ENCODE measurements at regions not wholly inside any gene's neighbourhood (a gene's known extent, or its start where the extent isn't known, plus 50 kb on each side); places are given as distances from the start of the nearest gene placed in this dataset.

- FAIRE-seq (no peak), DNase-seq (ENCODE audit: insufficient read length, low spot score) (no peak)
- TF ChIP-seq POLR2A (IDR thresholded peaks at IDR 0.05; ENCODE audit: low read depth, low read length) (no peak), SPI1 (IDR thresholded peaks at IDR 0.05; ENCODE audit: low read depth, low read length) (no peak), PAX5 (IDR thresholded peaks at IDR 0.05; ENCODE audit: insufficient read depth, low read length, severe bottlenecking) (no peak), POLR2AphosphoS5 (IDR thresholded peaks at IDR 0.05; ENCODE audit: low read depth, low read length) (no peak), TAF1 (IDR thresholded peaks at IDR 0.05; ENCODE audit: low read depth, low read length) (no peak), POU2F2 (IDR thresholded peaks at IDR 0.05; ENCODE audit: low read depth, low read length) (no peak)
Measured at GRCh38 chr13:38044067-38044466, 174.5 kb upstream of the TRPC4 start.

DNA sequence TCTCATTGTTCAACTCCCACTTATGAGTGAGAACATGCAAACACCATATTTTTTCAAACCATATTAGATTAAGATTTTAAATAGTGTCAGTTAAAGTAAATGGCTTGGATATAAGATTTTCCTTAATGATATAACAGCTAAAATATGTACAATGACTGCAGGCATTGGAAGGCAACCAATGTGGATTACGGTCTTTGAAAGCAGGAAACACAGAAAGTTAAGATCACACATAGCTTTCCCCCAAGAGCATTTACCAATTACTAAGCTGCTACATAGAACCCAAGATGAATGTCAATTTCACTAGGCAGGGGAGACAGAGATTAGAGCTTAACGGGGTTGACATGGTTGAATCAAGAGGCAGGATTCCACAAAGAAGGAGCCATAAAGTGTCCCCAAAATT is 173.2 kb upstream of the TRPC4 start:
- TF ChIP-seq PAX5 (IDR thresholded peaks at IDR 0.05; ENCODE audit: insufficient read depth, low read length, severe bottlenecking) (no peak), TAF1 (IDR thresholded peaks at IDR 0.05; ENCODE audit: low read depth, low read length) (no peak), SPI1 (IDR thresholded peaks at IDR 0.05; ENCODE audit: low read depth, low read length) (no peak), POLR2AphosphoS5 (IDR thresholded peaks at IDR 0.05; ENCODE audit: low read depth, low read length) (no peak), POLR2A (IDR thresholded peaks at IDR 0.05; ENCODE audit: low read depth, low read length) (no peak), POU2F2 (IDR thresholded peaks at IDR 0.05; ENCODE audit: low read depth, low read length) (no peak)
- DNase-seq (ENCODE audit: insufficient read length, low spot score) (no peak), FAIRE-seq (no peak)

- FAIRE-seq = no peak
- TF ChIP-seq POLR2A (IDR thresholded peaks at IDR 0.05; ENCODE audit: low read depth, low read length) (no peak), SPI1 (IDR thresholded peaks at IDR 0.05; ENCODE audit: low read depth, low read length) (no peak)
- DNase-seq (ENCODE audit: insufficient read length, low spot score) = no peak
Measured at GRCh38 chr13:38024431-38024830, 154.9 kb upstream of the TRPC4 start.

DNA sequence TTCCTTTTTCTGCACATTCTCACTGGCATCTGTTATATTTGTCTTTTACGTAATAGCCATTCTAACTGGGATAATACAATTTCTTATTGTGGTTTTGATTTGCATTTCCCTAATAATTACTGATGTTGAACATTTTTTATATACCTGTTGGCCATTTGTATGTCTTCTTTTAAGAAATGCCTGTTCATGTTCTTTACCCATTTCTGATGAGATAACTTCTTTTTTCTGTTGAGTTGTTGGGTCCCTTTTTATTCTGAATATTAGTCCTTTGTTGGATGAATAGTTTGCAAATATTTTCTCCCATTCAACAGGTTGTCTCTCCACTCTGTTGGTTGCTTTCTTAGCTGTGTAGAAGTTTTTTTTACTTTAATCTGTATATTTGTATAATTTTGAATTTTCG is 147.7 kb upstream of the TRPC4 start:
- no peak for TF ChIP-seq SPI1 (IDR thresholded peaks at IDR 0.05; ENCODE audit: low read depth, low read length)
- TF ChIP-seq POLR2A (IDR thresholded peaks at IDR 0.05; ENCODE audit: low read depth, low read length) = no peak
- no peak for TF ChIP-seq POLR2AphosphoS5 (IDR thresholded peaks at IDR 0.05; ENCODE audit: low read depth, low read length)
- no peak for TF ChIP-seq POU2F2 (IDR thresholded peaks at IDR 0.05; ENCODE audit: low read depth, low read length)
- TF ChIP-seq TAF1 (IDR thresholded peaks at IDR 0.05; ENCODE audit: low read depth, low read length) = no peak
- no peak for TF ChIP-seq PAX5 (IDR thresholded peaks at IDR 0.05; ENCODE audit: insufficient read depth, low read length, severe bottlenecking)
- no peak for FAIRE-seq
- DNase-seq (ENCODE audit: insufficient read length, low spot score) = no peak

DNA sequence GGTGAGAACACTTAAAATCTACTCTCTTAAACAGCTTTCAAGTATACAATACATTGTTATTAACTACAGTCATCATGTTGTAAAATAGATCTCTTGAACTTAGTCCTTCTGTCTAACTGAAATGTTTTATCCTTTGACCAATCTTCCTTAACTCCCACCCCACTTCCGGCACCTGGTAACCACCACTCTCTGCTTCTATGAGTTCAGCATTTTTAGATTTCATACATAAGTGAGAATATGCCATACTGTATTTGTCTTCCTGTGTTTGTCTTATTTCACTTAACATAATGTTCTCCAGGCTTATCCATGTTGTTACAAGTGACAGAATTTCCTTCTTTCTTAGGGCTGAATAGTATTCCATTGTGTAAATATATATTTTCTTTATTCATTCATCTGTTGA is 144.1 kb upstream of the TRPC4 start:
- TF ChIP-seq POU2F2 (IDR thresholded peaks at IDR 0.05; ENCODE audit: low read depth, low read length) = no peak
- no peak for TF ChIP-seq POLR2AphosphoS5 (IDR thresholded peaks at IDR 0.05; ENCODE audit: low read depth, low read length)
- no peak for TF ChIP-seq TAF1 (IDR thresholded peaks at IDR 0.05; ENCODE audit: low read depth, low read length)
- TF ChIP-seq SPI1 (IDR thresholded peaks at IDR 0.05; ENCODE audit: low read depth, low read length) = no peak
- TF ChIP-seq POLR2A (IDR thresholded peaks at IDR 0.05; ENCODE audit: low read depth, low read length) = no peak
- no peak for TF ChIP-seq PAX5 (IDR thresholded peaks at IDR 0.05; ENCODE audit: insufficient read depth, low read length, severe bottlenecking)
- FAIRE-seq = no peak
- DNase-seq (ENCODE audit: insufficient read length, low spot score) = no peak

DNA sequence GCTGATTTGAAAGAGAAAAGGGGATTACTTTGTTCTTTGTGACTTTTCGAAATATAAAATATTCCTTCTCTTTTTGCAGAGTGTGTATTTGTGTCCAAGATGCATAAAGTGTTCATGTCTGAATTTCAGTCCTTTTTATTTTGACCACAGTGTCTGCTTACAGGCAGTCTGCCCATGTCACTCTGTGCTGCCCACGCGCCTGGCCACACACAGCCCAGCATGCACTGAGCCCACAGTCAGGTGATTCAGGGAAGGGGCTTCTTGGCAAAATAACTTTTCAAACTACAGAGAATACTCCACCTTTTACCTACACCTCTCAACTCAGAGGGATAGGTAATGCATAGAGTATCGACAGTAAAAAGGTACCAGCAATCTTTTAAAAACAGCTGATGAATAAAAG is 142.5 kb upstream of the TRPC4 start:
- no peak for TF ChIP-seq POLR2AphosphoS5 (IDR thresholded peaks at IDR 0.05; ENCODE audit: low read depth, low read length)
- TF ChIP-seq PAX5 (IDR thresholded peaks at IDR 0.05; ENCODE audit: insufficient read depth, low read length, severe bottlenecking) = no peak
- TF ChIP-seq SPI1 (IDR thresholded peaks at IDR 0.05; ENCODE audit: low read depth, low read length) = no peak
- no peak for TF ChIP-seq POU2F2 (IDR thresholded peaks at IDR 0.05; ENCODE audit: low read depth, low read length)
- no peak for TF ChIP-seq TAF1 (IDR thresholded peaks at IDR 0.05; ENCODE audit: low read depth, low read length)
- no peak for TF ChIP-seq POLR2A (IDR thresholded peaks at IDR 0.05; ENCODE audit: low read depth, low read length)
- DNase-seq (ENCODE audit: insufficient read length, low spot score) (no peak), FAIRE-seq (no peak)

GRCh38 chr13:38008636-38009035 is 139.1 kb upstream of the TRPC4 start:
- DNase-seq (ENCODE audit: insufficient read length, low spot score) (no peak), FAIRE-seq (no peak)
- no peak for TF ChIP-seq TAF1 (IDR thresholded peaks at IDR 0.05; ENCODE audit: low read depth, low read length)
- TF ChIP-seq SPI1 (IDR thresholded peaks at IDR 0.05; ENCODE audit: low read depth, low read length) = no peak
- TF ChIP-seq POLR2AphosphoS5 (IDR thresholded peaks at IDR 0.05; ENCODE audit: low read depth, low read length) = no peak
- no peak for TF ChIP-seq POU2F2 (IDR thresholded peaks at IDR 0.05; ENCODE audit: low read depth, low read length)

DNA sequence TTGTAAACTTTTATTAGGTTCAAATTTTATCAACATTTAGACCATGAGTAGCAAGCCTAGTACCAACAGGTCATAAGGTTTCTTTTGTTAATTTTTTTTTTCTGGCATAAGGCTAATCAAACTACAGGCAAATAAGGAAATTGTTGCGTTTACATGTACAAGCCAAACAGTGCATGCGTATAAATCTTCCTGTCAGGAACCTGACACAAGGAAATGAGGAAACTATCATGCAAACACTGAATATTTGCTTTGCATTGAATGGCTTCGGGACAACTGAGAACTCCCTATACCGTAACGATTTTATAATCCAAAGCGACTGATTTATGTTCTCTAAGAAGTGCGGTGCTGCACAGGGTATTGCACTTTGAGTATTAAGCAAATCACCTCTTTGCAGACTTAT is 133.0 kb upstream of the TRPC4 start:
- TF ChIP-seq POLR2A (IDR thresholded peaks at IDR 0.05; ENCODE audit: low read depth, low read length) (no peak), TAF1 (IDR thresholded peaks at IDR 0.05; ENCODE audit: low read depth, low read length) (no peak), POU2F2 (IDR thresholded peaks at IDR 0.05; ENCODE audit: low read depth, low read length) (no peak), POLR2AphosphoS5 (IDR thresholded peaks at IDR 0.05; ENCODE audit: low read depth, low read length) (no peak), PAX5 (IDR thresholded peaks at IDR 0.05; ENCODE audit: insufficient read depth, low read length, severe bottlenecking) (no peak), SPI1 (IDR thresholded peaks at IDR 0.05; ENCODE audit: low read depth, low read length) (no peak)
- FAIRE-seq (no peak), DNase-seq (ENCODE audit: insufficient read length, low spot score) (no peak)

DNA sequence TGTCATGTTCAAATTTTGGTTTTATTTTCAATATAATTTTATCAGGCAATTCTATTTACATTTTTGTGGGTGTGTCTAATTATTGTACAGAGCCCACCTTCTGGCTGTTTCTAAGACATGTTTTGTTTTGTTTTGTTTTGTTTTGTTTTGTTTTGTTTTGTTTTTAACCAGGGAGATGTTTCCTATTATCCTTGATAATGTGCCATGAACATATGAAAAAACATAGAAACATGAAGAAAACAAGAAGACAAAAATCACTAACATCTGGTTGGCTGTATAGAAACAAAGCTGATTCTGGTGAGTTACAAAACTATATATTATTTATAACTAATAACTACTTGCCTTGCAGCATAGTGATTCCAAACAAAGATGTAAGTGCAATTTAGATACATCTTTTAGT is 128.1 kb upstream of the TRPC4 start:
- DNase-seq (ENCODE audit: insufficient read length, low spot score) (no peak), FAIRE-seq (no peak)

DNA sequence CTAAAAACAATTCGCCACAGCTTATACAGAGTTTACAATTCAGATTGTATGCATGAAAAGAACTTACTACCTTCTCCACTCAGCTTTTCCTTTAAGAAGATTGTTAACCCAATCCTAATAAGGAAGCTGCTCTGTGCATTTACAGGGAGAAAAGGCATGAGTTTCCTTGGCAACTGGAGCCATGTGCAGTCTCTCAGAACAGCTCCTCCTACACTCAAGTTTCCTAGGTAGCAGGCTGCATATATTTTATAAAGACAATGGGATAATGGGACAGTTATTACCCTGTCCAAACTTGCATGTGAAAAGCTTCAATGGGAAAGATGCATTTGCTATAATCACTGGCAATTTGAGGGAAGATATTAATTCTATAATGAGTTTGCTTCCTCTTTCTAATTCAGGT is 125.5 kb upstream of the TRPC4 start:
- TF ChIP-seq POLR2A (IDR thresholded peaks at IDR 0.05; ENCODE audit: low read depth, low read length) (no peak), PAX5 (IDR thresholded peaks at IDR 0.05; ENCODE audit: insufficient read depth, low read length, severe bottlenecking) (no peak), TAF1 (IDR thresholded peaks at IDR 0.05; ENCODE audit: low read depth, low read length) (no peak)
- DNase-seq (ENCODE audit: insufficient read length, low spot score) = no peak
- FAIRE-seq = no peak

More for the DNA sequence above, 128.1 kb upstream of the TRPC4 start:
- TF ChIP-seq POLR2AphosphoS5 (IDR thresholded peaks at IDR 0.05; ENCODE audit: low read depth, low read length) (no peak), SPI1 (IDR thresholded peaks at IDR 0.05; ENCODE audit: low read depth, low read length) (no peak), TAF1 (IDR thresholded peaks at IDR 0.05; ENCODE audit: low read depth, low read length) (no peak), PAX5 (IDR thresholded peaks at IDR 0.05; ENCODE audit: insufficient read depth, low read length, severe bottlenecking) (no peak), POLR2A (IDR thresholded peaks at IDR 0.05; ENCODE audit: low read depth, low read length) (no peak), POU2F2 (IDR thresholded peaks at IDR 0.05; ENCODE audit: low read depth, low read length) (no peak)
